ENCODE measurements at regions not wholly inside any gene's neighbourhood (a gene's known extent, or its start where the extent isn't known, plus 50 kb on each side); places are given as distances from the start of the nearest gene placed in this dataset.
"Not testable (repeated sequence)": the region's sequence is repeated elsewhere in the genome, so short reads cannot be mapped to it uniquely, and the experiment has no call there.

GRCh38 chr20:56730003-56730402 is 100.9 kb downstream of the TFAP2C start:
- FAIRE-seq: no peak

- FAIRE-seq: no peak
Measured at GRCh38 chr20:56730996-56731395, 101.9 kb downstream of the TFAP2C start.

- no peak for FAIRE-seq
Measured at GRCh38 chr20:56731476-56731875, 102.4 kb downstream of the TFAP2C start.

GRCh38 chr20:56733967-56734366 is 104.9 kb downstream of the TFAP2C start:
- no peak for FAIRE-seq

- FAIRE-seq: no peak
Measured at GRCh38 chr20:56735084-56735642, 106.1 kb downstream of the TFAP2C start.

GRCh38 chr20:56736285-56736857 is 107.3 kb downstream of the TFAP2C start:
- FAIRE-seq: no peak

GRCh38 chr20:56744325-56744821 is 115.3 kb downstream of the TFAP2C start:
- FAIRE-seq: not testable (repeated sequence)

- no peak for FAIRE-seq
Measured at GRCh38 chr20:56748476-56749377, 119.6 kb downstream of the TFAP2C start.

GRCh38 chr20:56750430-56750829 is 121.3 kb downstream of the TFAP2C start:
- FAIRE-seq: no peak

- no peak for FAIRE-seq
Measured at GRCh38 chr20:56752274-56752673, 123.2 kb downstream of the TFAP2C start.

- FAIRE-seq: no peak
Measured at GRCh38 chr20:56755201-56755600, 126.1 kb downstream of the TFAP2C start.

- FAIRE-seq: not testable (repeated sequence)
Measured at GRCh38 chr20:56756658-56757057, 127.6 kb downstream of the TFAP2C start.

GRCh38 chr20:56758706-56759105 is 129.6 kb downstream of the TFAP2C start:
- no peak for FAIRE-seq

- no peak for FAIRE-seq
Measured at GRCh38 chr20:56759741-56760278, 130.7 kb downstream of the TFAP2C start.

GRCh38 chr20:56760610-56761009 is 131.5 kb downstream of the TFAP2C start:
- no peak for FAIRE-seq

- FAIRE-seq: no peak
Measured at GRCh38 chr20:56761393-56761792, 132.3 kb downstream of the TFAP2C start.

- FAIRE-seq: no peak
Measured at GRCh38 chr20:56762401-56762800, 133.3 kb downstream of the TFAP2C start.

GRCh38 chr20:56762829-56763228 is 133.7 kb downstream of the TFAP2C start:
- FAIRE-seq: no peak

- no peak for FAIRE-seq
Measured at GRCh38 chr20:56764671-56765070, 135.6 kb downstream of the TFAP2C start.

GRCh38 chr20:56765172-56766073 is 136.3 kb downstream of the TFAP2C start:
- FAIRE-seq: no peak

- no peak for FAIRE-seq
Measured at GRCh38 chr20:56766528-56766927, 137.4 kb downstream of the TFAP2C start.

GRCh38 chr20:56769921-56770600 is 141.0 kb downstream of the TFAP2C start:
- no peak for FAIRE-seq
